ENCODE measurements at regions not wholly inside any gene's neighbourhood (a gene's known extent, or its start where the extent isn't known, plus 50 kb on each side); places are given as distances from the start of the nearest gene placed in this dataset.
A peak's percentile ranks its signal among the peaks of the same experiment; 100 is the strongest.

DNA sequence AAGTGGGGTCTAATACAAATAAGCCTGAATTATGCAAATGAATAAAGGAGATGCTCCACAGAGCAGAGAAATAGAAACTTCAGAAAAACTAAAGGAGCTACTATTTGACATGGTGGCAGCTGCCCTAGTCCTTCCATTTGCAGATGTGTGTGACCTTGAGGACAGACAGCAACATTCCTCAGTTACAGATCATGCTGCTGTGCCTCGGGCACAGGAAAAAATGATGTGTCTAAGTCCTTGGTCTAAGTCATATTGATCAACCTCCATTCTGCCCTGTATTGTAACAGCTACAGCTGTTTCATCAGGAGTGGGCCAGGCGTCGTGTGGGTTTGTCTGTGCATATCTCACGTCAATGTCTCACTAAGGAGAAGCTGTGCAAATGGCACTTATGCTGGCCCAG is 710.4 kb downstream of the TNS3 start:
- no peak for DNase-seq (ENCODE audit: low spot score)

DNA sequence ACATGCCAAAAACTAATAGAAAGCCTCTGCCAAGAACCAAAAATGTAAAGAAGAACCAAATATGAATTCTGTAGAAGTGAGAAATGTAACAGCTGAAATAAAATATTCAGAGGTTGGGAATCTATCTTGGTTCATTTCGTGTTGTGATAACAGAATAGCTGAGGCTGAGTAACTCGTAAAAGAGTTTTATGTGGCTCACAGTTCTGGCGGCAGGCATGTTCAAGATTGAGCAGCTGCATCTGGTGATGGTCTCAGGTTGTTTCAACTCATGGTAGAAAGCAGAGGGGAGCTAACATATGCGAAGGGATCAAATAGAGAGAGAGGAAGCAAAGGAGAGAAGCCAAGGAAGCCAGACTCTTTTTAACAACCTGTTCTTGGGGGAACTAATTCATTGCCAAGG is 717.2 kb downstream of the TNS3 start:
- DNase-seq (ENCODE audit: low spot score), result no peak

DNA sequence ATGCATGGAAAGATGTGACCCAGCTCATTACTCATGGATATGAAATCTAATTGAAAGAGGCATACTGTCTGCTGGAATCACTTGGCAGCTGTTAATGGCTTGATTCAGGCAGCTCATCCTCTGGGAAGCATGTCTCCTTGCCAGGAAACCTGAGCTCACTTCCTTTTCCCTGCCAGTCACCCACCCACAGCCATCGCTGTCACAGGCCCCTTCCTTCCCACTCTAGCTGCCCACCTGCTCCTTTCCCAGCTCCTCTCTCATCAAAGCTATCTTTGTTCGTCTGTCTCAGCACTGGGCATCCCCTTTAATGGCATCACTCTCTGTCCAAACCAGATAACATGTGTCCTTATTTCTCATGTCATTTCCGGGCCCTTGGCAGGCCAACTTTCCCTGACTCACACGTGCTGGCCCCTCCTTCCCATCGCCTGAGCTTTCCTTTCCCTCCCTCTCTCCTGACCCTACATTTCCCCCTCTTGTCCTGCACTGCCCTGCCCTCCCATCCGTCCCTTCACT is 721.9 kb downstream of the TNS3 start:
- DNase-seq (ENCODE audit: low spot score), result peak; percentile 69

DNA sequence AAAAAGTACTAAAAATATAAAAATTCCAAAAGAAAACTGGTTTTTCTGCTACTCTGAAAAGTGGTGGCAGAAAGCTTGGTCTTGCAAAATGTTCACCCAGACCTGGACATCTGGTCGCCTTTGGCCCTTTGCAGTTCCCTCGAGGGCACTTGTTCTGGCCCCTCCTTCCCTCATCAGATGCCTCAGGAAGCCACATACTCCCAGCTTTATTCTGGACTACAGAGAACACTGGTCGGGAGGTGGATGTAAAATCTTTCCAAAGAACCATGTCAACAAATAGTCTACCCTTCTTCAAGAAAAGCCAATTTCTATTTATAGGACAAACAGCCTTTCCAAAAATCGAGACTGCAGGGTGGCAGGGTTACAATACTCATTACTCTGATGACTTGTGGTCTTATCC is 726.1 kb downstream of the TNS3 start:
- no peak for DNase-seq (ENCODE audit: low spot score)

DNA sequence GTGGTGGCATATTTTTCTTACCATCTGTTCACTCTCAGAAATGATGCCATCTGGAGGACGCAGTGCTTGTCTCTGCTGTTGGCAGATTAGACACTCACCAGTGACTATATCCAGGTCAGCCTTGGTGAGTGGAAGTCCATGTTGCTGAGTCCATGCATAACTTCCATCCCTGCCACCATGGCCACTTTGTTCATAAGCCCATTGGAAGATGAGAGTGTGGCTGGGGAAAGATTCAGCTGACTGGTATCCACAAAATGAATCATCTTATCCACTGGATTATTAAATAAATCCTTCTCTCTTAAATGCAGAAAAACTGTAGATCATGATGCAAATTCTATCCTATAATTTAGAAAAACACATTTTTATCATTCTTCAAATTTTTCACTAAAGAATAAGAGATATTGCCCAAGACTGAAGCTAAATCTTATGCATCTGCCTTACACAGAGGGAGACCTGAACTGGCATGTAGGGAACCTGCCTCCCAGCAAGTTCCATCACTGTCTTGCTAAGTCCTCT is 726.9 kb downstream of the TNS3 start:
- DNase-seq (ENCODE audit: low spot score), result peak; percentile 60

DNA sequence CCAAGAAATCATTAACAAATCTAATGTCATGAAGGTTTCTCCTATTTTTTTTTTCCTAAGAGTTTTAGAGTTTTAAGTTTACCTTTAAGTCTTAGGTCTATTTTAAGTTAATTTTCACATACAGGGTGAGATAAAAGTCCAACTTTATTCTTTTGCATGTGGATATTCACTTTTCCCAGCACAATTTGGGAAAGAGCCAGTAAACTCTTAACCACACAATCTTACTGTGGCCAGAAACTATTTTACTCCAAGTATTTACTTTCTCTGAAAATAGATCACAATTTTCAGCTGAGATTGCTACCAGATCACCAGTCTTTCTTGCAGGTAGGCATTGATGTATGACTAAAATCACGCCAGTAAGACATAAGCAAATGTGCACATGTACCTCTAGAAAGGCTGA is 728.5 kb downstream of the TNS3 start:
- no peak for DNase-seq (ENCODE audit: low spot score)

DNA sequence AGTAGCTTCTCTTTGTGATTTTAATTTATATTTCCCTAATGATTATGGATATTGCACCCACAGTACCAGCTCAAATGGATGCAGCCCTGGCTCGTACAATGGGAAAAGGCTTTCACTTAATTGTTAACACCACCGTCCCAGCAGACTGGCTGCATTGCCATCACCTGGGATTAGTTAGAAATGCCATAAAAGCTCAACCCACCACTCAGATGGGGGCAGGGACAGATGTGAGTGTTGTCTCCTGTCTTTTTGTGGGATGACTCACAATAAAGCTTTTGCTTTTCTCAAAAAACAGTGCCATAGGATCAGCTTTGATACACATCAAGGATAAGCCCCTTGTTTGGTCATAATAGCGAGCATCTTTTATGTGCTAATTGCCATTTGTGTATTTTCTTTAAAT is 729.1 kb downstream of the TNS3 start:
- no peak for DNase-seq (ENCODE audit: low spot score)

DNA sequence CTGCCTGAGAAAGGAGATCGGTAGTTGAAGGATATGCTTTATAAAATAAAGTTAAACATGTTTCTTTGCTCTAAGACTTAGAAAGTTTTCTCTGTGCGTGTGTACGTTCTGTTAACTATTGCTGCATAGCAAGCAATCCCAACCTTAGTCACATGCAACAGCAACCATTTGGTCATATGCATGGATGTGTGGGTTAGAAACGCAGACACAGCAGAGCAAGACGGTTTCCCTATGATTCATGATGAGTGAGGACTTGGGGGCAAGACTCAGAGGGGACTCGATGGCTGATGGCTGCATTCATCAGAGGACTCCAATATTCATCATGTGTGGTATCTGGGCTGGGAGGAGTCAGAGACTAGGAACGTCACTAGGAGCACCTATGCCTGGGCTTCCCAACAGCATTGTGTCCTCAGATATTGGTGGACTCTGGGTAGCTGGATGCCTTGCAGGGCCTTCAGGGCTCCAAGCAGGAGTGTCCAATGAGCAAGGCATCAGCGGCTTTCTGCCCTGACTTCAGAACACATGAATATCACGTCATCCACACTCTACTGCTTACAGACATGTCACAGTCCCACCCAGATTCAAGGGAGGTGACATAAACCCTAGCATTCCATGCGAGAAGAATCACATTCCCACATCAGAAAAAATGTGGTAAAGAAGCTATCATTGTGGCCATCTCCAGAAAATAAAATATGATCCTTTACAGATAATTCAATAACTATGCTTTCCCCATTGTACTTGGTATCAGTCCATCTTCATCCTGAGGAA is 731.2 kb downstream of the TNS3 start:
- DNase-seq (ENCODE audit: low spot score), result no peak

DNA sequence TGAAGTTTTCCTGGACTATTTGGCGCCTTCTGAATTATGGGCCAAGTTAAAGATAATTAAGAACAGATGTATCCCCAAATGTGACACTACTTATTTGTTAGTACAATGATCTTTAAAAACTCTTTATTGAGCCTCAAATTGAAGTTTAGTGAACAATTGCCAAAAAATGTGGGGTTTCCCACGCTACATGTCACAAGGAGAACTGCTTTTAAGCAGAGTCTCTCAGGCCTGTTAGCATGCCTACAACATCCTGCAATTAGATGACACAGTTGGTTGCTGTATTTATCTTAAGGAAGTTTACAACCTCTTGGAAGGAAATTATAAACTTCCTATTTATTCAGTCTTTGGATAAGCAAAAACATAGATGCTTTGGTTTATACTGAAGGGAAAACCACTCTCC is 733.0 kb downstream of the TNS3 start:
- no peak for DNase-seq (ENCODE audit: low spot score)

DNA sequence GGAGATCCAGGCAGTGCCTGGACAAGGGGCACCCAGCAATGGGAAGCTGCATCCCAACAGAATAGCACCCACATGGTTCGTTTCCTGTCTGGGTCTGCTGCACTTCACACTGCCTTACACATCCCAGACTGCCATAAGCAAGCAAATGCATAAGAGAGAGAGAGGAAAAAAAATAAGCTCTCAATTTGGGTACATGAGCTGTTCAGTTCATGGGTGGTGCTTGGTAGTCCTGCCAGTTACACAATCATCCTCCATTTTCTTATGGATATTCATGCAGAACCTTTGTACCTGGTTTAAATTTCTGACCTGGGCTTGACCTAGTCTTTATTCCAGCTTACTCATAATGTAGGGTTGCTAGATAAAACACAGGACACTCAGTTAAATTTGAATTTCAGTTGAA is 733.6 kb downstream of the TNS3 start:
- no peak for DNase-seq (ENCODE audit: low spot score)

DNA sequence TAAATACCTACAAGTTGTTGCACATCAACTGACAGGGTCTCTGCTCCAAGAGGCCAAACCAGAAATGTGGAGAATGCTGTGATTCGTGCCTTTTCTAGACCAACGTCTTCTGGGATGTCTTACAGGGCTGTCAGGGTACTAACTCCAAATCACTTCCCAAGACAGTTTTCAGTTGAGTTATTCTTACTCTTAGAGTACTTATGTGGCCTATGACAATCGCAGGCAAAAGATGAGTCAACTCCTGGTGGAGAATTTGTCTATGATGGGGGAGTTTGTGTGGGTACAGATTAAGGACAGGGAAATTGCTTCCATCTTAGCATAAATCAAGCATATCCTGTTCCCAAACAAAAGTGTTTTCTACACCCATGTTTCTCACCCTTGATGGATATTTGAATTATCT is 734.8 kb downstream of the TNS3 start:
- DNase-seq (ENCODE audit: low spot score), result peak; percentile 33

DNA sequence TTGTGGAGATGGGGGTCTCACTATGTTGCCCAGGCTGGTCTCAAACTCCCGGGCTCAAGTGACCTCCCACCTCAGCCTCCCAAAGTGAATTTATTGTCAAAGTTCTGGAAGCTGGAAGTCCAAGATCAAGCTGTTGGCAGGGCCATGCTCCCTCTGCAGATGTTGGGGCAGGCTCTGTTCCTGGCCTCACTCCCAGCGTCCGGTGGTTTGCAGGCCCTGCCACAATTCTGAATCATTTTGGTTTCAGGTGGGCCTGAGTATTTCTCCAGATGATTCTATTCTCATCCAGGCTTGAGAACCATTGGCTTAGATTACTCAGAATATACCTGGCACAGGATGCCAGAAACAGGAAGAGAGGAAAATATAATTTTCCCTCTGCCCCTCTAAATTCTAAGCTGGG is 737.4 kb downstream of the TNS3 start:
- no peak for DNase-seq (ENCODE audit: low spot score)

DNA sequence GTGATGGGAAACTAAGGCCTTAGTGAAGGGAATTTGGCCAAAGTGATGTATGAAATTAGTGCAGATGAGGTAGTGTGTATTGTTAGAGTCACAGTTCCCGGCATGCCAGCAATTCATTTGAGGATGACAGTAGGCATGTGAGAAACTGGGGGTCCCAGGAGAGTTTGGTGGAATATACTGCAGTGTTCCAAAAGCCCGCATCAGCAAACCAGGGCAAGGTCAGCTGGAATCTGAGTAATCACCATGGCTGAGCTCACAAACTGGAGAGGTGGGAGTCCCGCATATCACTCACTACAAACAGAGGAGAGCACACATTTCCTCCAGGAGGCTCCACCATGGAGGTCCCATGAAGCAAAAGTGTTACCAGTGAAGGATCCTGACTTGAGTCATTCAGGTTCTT is 740.7 kb downstream of the TNS3 start:
- DNase-seq (ENCODE audit: low spot score), result no peak

DNA sequence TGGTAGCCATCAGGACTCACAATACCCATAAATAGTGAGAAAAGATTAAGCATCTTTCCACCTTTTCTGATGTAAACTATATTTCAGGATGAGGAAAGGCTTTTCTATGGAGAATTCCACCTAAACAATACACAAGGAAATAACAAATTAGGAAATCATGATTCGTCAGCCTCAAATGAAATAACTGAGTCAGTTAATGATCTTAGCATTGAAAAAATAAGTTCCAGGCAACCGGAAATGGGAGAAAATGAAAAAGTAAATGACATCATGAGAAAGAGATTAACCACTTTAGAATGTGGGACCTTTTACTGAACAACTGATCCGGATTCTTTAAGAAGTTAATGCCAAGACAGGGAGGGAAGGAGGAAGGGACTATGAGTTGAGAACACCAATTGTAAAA is 742.3 kb downstream of the TNS3 start:
- DNase-seq (ENCODE audit: low spot score), result peak; percentile 45

DNA sequence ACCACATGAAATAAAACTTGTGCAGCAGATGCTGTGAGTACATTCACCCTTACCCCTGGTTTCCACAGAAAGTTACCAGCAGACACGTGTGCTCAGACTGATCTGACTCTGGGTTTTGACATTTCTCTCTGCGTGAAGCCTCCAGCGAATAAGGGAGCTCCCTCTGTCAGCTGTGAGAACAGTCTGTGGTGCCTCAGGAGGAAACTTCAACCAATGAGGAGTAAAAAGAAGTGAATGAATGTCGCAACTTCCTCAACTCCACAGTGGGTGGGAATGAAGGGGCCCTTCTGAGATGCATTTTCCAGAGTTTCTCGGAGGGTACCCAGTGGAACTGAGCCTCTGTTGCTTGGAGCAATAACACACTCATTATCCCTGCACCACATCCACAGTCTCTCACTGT is 743.4 kb downstream of the TNS3 start:
- no peak for DNase-seq (ENCODE audit: low spot score)

DNA sequence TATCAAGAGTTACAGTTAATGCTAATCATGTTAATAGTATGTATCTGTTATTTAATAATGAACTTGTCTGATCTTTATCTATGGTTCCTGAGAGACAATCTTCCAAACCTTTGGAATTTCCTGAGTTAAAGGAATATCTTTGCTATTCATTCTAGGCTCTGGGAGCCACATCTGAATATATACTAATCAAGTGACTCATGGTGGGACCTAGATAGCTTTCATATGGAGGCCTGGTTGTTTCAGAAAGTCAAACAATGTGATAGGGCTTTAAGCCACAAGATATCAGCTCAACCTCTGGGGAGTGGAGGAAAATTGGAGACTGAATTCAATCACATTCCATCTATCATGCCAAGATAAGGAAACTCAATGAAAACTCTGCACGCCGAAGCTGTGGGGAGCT is 746.4 kb downstream of the TNS3 start:
- no peak for DNase-seq (ENCODE audit: low spot score)

DNA sequence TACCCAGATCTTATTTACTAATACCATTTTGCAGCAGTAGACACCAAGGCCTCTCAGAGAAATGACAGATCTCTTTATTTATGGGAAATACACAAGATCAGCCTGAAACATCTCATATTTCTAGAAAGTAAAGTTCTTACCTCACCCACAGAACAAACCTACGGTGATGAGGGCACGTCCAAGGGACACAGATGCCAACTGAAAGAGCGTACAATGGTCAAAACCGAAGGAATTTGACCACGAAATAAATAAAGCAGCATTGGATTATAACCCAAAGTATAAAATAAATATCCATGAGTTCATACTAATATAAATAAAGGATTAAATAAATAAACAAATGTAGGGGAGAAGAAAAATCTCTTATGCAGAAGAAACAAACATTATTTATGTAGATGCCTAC is 747.0 kb downstream of the TNS3 start:
- DNase-seq (ENCODE audit: low spot score), result no peak

DNA sequence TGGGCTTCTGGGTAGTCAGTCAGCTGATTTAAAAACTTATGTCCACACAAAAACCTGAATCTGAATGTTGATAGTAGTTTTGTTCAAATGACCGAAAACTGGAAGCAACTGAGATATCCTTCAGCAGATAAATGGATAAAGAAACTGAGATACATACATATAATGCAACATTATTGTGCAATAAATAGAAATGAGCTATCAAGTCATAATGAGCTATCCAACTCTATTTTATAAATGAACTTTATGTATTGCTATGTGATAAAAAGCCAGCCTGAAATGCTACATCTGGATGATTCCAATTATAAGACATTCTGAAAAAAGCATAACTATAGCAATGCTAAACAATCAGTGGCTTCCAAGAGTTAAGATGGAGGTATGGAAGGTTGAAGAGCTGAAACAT is 748.7 kb downstream of the TNS3 start:
- DNase-seq (ENCODE audit: low spot score), result no peak

DNA sequence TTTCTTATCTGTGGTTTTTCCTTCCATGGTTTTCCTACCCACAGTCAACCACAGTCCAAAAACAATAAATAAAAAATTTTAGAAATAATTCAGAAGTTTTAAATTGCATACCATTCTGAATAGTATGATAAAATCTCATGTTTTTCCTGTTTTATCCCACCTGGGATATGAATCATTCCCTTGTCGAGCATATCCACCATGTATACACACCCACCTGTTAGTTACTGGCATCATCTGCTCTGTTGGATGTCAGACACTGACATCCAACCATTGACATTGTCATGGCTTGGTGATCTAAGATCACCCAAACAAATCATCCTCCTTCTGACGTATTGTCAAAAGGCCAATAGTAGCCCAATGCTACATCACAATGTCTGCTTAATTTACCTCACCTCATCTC is 749.8 kb downstream of the TNS3 start:
- no peak for DNase-seq (ENCODE audit: low spot score)

DNA sequence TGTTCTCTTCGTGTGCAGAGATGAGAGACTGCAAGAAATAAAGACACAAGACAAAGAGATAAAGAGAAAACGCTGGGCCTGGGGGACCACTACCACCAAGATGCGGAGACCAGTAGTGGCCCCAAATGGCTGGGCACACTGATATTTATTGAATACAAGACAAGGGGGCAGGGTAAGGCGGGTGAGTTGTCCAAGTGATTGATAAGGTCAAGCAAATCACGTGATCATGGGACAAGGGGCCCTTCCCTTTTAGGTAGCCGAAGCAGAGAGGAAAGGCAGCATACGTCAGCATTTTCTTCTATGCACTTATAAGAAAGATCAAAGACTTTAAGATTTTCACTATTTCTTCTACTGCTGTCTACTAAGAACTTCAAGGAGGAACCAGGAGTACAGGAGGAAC is 762.1 kb downstream of the TNS3 start:
- DNase-seq (ENCODE audit: low spot score), result no peak

DNA sequence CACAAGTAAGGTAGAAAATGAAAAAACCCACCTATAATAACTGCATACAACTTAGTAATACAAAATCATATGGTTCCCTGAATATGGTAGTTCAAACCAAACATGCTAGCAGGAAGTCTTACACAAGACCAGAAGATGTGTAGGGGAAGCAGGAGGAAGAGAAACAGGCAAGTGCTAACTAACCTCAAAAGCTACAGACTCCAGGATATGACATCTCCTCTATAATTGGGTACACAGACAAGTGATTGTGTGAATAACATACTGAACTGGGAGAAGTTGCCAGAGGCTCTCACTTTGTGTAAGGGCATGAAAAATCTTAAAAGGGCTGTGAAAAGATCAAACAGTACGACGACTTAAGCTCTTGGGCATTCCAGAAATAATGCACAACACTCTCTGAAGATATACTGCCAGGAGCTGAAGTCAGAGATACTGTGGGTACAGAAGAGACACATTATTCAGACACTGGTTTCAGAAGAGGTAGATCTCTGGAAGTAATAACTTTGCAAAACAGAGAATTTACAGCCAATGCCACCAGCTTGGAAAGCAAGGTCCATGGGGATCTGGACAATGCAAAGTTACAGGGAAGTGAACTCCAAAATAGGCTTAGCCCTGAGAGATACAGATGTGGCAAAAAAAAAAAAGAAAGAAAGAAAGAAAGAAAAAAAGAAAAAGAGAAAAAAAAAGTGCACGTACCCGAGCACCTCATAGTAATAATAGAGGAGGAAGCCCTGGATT is 767.2 kb downstream of the TNS3 start:
- no peak for DNase-seq (ENCODE audit: low spot score)

DNA sequence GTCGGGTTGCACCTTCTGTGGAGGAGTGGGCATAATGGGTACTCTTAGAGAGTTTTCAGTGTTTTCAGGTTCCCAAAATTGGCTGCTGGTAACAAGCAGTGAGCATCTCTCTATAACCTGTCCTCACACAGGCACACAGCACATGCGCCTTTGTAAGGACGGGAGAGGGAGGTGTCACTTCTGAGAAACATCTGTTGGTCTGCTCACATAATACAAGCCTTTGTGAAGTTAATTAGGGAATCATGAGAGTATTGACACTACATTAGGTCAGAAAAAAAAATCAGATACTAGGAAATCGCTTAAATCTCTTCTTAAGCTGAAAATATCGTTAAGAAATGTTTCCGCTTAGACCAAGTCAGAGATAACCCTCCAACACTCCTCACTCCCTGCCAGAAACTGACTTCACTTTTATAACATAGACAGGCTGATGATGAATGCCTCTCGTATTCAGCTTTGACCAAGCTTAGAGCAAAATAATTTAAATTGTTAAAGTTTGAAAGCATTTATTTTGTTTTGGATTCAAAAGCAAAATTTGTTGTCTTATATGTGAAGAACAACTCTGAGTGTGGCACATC is 769.7 kb downstream of the TNS3 start:
- no peak for DNase-seq (ENCODE audit: low spot score)

DNA sequence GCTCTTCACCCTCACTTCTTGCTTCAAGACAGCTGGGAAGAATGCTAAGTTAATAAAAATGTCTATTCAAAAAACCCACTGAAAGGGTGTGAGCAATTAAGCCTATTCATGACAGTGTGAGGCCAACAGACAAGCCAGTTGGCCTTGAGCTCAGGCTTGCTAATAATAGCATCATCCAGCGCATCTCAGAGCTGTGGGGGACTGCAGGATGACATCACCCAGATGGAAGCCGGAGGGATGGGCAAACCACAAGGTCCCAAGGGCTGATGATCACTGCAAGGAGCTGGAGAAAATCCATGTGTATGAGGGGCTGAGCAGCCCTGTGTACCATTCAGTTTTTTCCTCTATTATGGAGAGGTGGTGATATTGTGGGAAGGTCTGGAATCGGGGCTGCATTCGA is 770.4 kb downstream of the TNS3 start:
- DNase-seq (ENCODE audit: low spot score), result peak; percentile 91

Data from kidney tubule cell (primary cell).